Activated CD8-positive, alpha-beta memory T cell treated with anti-CD3 and anti-CD28 coated beads for 4 hours (primary cell): ENCODE measurements at regions not wholly inside any gene's neighbourhood (a gene's known extent, or its start where the extent isn't known, plus 50 kb on each side); places are given as distances from the start of the nearest gene placed in this dataset.
"Not testable (repeated sequence)": the region's sequence is repeated elsewhere in the genome, so short reads cannot be mapped to it uniquely, and the experiment has no call there.

Experiments
- DNase-seq, 2 donors: peaks; one replicate each; pipeline ENCODE4 v3.0.0-alpha.2; 2020; ENCODE audit warnings: low read depth in 2 of 2

- no peak for DNase-seq
Observed at GRCh38 chr2:129008881-129009554, 690.4 kb upstream of the HS6ST1 start.

GRCh38 chr2:129009555-129010146 lies 691.0 kb upstream of the HS6ST1 start:
- no peak for DNase-seq

GRCh38 chr2:129010262-129010661 lies 691.6 kb upstream of the HS6ST1 start:
- no peak for DNase-seq

GRCh38 chr2:129011466-129012061 lies 692.9 kb upstream of the HS6ST1 start:
- DNase-seq, result no peak

- no peak for DNase-seq
Observed at GRCh38 chr2:129014432-129014831, 695.8 kb upstream of the HS6ST1 start.

GRCh38 chr2:129015397-129016285 lies 697.0 kb upstream of the HS6ST1 start:
- DNase-seq, result no peak

GRCh38 chr2:129016972-129017371 lies 698.3 kb upstream of the HS6ST1 start:
- DNase-seq, result no peak

GRCh38 chr2:129024796-129025195 lies 706.1 kb upstream of the HS6ST1 start:
- DNase-seq, result no peak

GRCh38 chr2:129035992-129036391 lies 717.3 kb upstream of the HS6ST1 start:
- no peak for DNase-seq

- DNase-seq, result not testable (repeated sequence)
Observed at GRCh38 chr2:129043677-129044076, 725.0 kb upstream of the HS6ST1 start.

GRCh38 chr2:129046475-129046874 lies 727.8 kb upstream of the HS6ST1 start:
- DNase-seq, result not testable (repeated sequence)

GRCh38 chr2:129050101-129050500 lies 731.4 kb upstream of the HS6ST1 start:
- DNase-seq, result no peak

- no peak for DNase-seq
Observed at GRCh38 chr2:129055242-129055641, 736.6 kb upstream of the HS6ST1 start.

- no peak for DNase-seq
Observed at GRCh38 chr2:129055824-129056223, 737.2 kb upstream of the HS6ST1 start.

GRCh38 chr2:129056309-129056958 lies 737.8 kb upstream of the HS6ST1 start:
- no peak for DNase-seq

GRCh38 chr2:129056959-129057317 lies 738.3 kb upstream of the HS6ST1 start:
- DNase-seq, result no peak

- DNase-seq, result no peak
Observed at GRCh38 chr2:129058981-129059380, 740.3 kb upstream of the HS6ST1 start.

- no peak for DNase-seq
Observed at GRCh38 chr2:129059476-129059875, 740.8 kb upstream of the HS6ST1 start.

GRCh38 chr2:129061069-129061768 lies 742.6 kb upstream of the HS6ST1 start:
- no peak for DNase-seq

GRCh38 chr2:129061769-129062121 lies 743.1 kb upstream of the HS6ST1 start:
- no peak for DNase-seq

GRCh38 chr2:129062146-129062912 lies 743.7 kb upstream of the HS6ST1 start:
- DNase-seq, result no peak
